Activated CD4-positive, alpha-beta T cell treated with anti-CD3 and anti-CD28 coated beads for 36 hours (primary cell): ENCODE measurements at regions not wholly inside any gene's neighbourhood (a gene's known extent, or its start where the extent isn't known, plus 50 kb on each side); places are given as distances from the start of the nearest gene placed in this dataset.

Experiments
- ATAC-seq: fragments of 200-7000 bp; cut with Tn5 transposase; one replicate; pipeline ENCODE4 v1.10.0; 2021; ENCODE audit warnings: mild to moderate bottlenecking, moderate library complexity
- CTCF ChIA-PET: fragments of 350-600 bp; sonication (Branson Sonifier 250); formaldehyde crosslinking; loops from one replicate; lab custom pipeline; 2021; ENCODE audit warnings: antibody characterized with exemption; lab: Charles Lee
- POLR2A ChIA-PET: fragments of 350-600 bp; sonication (Branson Sonifier 250); formaldehyde crosslinking; loops from one replicate; lab custom pipeline; 2021; ENCODE audit warnings: antibody characterized with exemption, inconsistent platforms; lab: Charles Lee
- DNase-seq: peaks from one replicate; pipeline ENCODE4 v3.0.0-alpha.2; 2020
- H3K27ac Mint-ChIP-seq: one replicate; pipeline ENCODE4 v1.8.0; 2021; ENCODE audit warnings: mixed read lengths
- H3K27me3 Mint-ChIP-seq: one replicate; pipeline ENCODE4 v1.8.0; 2021; ENCODE audit warnings: mixed read lengths
- H3K36me3 Mint-ChIP-seq: one replicate; pipeline ENCODE4 v1.8.0; 2021; ENCODE audit warnings: low read depth, mixed read lengths
- H3K4me1 Mint-ChIP-seq: one replicate; pipeline ENCODE4 v1.8.0; 2021; ENCODE audit warnings: mixed read lengths
- H3K4me3 Mint-ChIP-seq: one replicate; pipeline ENCODE4 v1.8.0; 2021; ENCODE audit warnings: mild to moderate bottlenecking, moderate library complexity, mixed read lengths
- H3K9me3 Mint-ChIP-seq: one replicate; pipeline ENCODE4 v1.8.0; 2021; ENCODE audit warnings: low read depth, mixed read lengths
- intact Hi-C, 2 experiments: fragments of 100-400 bp; cut with DNase I in 1 of 2; cut with micrococcal nuclease in 1 of 2; formaldehyde crosslinking; loops; one replicate each; pipeline versions ENCODE4 v1.14.2 to v1.15.1; 2022 to 2024; cut with DNase I, micrococcal nuclease

DNA sequence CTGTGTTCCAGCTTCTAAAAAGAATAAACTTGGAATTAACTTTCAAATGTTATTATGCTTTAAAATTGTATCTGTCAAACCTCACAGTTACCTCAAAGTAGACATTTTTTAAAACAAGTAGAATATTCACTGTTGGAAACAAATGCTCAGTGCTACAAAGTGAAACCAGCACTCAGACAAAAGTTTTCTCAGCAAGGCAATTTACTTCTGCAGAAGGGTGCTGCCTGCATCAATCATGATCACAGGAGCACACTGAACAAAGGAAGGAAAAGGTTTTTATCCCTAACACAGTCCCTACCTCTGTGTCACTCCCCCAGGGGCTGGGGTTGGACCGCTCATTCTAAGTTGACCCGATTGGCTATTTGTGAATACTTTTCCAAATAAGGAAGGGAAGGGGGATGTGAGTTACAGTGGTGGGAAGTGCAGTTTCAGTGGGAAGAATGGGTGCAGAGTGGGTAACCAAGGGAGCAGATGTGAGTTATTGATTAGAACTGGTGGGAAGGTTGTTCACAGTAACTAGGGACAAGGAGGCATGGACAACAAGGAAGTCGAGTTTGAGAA is 63.0 kb upstream of the CDK20 start:
- Mint-ChIP-seq H3K27ac (no peak overlapping the region), H3K36me3 (peaks cover 6% of the 10 kb centered on the region), H3K4me3 (no peak overlapping the region), H3K4me1 (no peaks in the 10 kb centered on the region), H3K9me3 (peaks cover 17% of the 10 kb centered on the region), H3K27me3 (peaks cover 5% of the 10 kb centered on the region)
- ATAC-seq: no peak
- CTCF ChIA-PET: interaction anchor here (0.7 kb wide), 1 partner anchor 84 kb away, joined by 3 read pairs; no protein-coding TSS in a partner anchor
- intact Hi-C loops: no loop called here
- POLR2A ChIA-PET: no interaction called here
- DNase-seq: no peak

DNA sequence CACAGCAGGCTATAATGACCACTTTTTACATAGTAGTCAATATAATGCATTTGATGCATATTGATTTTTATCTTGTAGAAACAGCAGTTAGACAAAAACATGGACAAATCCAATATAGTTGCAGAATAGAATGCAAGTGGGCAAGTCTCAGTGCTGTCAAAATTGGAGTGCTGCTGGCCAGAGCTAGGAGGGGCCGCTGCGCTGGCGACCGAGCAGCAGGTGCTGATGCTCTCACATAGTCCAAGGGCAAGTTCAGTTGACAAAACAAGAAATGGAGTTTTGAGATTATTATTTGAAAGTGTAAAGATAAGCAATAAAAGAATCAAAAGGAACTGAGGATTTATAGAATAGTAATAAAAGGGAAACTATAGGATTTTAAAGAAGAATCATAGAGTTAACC is 60.6 kb upstream of the CDK20 start:
- intact Hi-C loops: no loop called here
- peaks cover 6% of the 10 kb centered on the region for H3K36me3 Mint-ChIP-seq
- ChIA-PET POLR2A (no interaction called here), CTCF (no interaction called here)
- H3K4me3 Mint-ChIP-seq: no peak overlapping the region
- H3K4me1 Mint-ChIP-seq: no peaks in the 10 kb centered on the region
- no peak overlapping the region for H3K27ac Mint-ChIP-seq
- H3K27me3 Mint-ChIP-seq: peaks cover 5% of the 10 kb centered on the region
- peaks cover 17% of the 10 kb centered on the region for H3K9me3 Mint-ChIP-seq
- ATAC-seq: no peak
- no peak for DNase-seq

DNA sequence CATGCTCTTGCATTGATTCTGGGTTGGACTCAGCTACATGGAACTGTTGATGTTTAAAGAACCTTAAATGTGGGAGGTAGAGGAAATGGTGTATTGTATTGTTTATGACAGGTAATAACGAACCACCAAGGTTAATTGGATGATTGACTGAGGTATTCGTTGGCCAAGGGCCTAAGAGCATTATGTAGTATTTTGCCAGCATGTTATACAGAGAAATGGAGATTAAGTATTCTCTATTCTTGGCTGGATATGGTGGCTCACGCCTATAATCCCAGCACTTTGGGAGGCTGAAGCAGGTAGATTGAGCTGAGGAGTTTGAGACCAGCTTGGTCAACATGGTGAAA is 59.0 kb upstream of the CDK20 start:
- no peak for DNase-seq
- peaks cover 17% of the 10 kb centered on the region for H3K9me3 Mint-ChIP-seq
- no peak overlapping the region for H3K4me3 Mint-ChIP-seq
- peaks cover 9% of the 10 kb centered on the region for H3K27me3 Mint-ChIP-seq
- no peak for ATAC-seq
- no peaks in the 10 kb centered on the region for H3K4me1 Mint-ChIP-seq
- POLR2A ChIA-PET: no interaction called here
- no peak overlapping the region for H3K27ac Mint-ChIP-seq
- CTCF ChIA-PET: interaction anchor here (1.4 kb wide), 1 partner anchor 36 kb away, joined by 3 read pairs; no protein-coding TSS in a partner anchor
- intact Hi-C loops: no loop called here
- H3K36me3 Mint-ChIP-seq: peaks cover 6% of the 10 kb centered on the region

- intact Hi-C loops: no loop called here
- no peak overlapping the region for H3K27ac Mint-ChIP-seq
- H3K36me3 Mint-ChIP-seq: no peaks in the 10 kb centered on the region
- no peaks in the 10 kb centered on the region for H3K9me3 Mint-ChIP-seq
- no peaks in the 10 kb centered on the region for H3K4me1 Mint-ChIP-seq
- CTCF ChIA-PET: no interaction called here
- H3K4me3 Mint-ChIP-seq: no peak overlapping the region
- DNase-seq (no peak), ATAC-seq (no peak)
- POLR2A ChIA-PET: no interaction called here
- H3K27me3 Mint-ChIP-seq: peaks cover 8% of the 10 kb centered on the region
Observed at GRCh38 chr9:88028338-88028737, 54.0 kb upstream of the CDK20 start.

DNA sequence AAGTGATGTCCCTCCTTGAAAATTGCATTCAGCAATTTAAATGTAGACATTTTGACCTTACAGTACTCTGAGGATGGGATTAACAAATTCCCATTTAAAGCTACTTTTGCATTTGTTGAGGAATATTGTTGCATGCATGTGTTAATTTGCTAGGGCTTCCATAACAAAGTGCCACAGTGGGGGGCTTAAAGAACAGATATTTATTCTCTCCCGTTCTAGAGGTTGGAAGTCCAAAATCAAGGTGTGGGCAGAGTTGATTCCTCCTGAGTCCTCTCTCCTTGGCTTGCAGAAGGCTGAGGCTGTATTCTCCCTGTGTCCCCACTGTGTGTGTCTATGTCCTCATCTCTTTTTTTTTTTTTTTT is 51.8 kb upstream of the CDK20 start:
- ChIA-PET POLR2A (no interaction called here), CTCF (no interaction called here)
- no peak overlapping the region for H3K4me3 Mint-ChIP-seq
- H3K27me3 Mint-ChIP-seq: peaks cover 4% of the 10 kb centered on the region
- H3K4me1 Mint-ChIP-seq: no peaks in the 10 kb centered on the region
- ATAC-seq (no peak), DNase-seq (no peak)
- intact Hi-C loops: no loop called here
- H3K9me3 Mint-ChIP-seq: no peaks in the 10 kb centered on the region
- no peaks in the 10 kb centered on the region for H3K36me3 Mint-ChIP-seq
- no peak overlapping the region for H3K27ac Mint-ChIP-seq

DNA sequence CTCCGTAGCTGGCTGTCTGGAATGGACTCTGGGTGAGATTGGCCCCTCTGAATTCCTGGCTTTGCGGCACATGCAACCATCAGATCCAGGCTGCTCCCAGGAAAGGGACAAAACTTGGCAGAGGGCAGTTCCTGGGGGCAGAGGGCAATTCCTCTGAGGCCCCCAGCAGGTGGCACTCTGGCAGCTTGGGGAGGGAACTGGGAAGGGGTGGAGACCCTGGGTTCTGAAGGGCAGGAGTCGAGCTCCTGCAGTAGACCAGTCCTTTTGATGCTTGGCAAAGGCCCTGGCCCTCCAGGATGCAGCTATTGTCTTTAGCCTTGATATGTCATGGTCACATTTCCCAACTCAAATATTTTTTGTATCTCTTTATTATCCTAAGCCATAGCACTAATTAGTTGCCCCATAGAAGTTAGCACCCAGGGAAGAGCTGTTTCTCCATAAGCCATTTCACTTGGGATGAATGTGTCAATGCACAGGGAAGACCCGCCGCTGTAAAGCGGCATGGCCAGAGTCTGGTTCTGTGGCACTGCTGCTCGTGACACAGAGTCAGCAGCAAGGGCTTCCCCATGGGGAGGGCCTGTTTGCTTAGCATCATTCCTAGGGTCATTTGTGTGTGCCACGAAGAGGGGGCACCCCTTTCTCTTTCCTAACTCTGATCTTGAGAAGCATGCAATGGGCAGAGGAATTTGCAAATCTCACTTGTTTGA is 51.2 kb upstream of the CDK20 start:
- ATAC-seq: no peak
- ChIA-PET POLR2A (no interaction called here), CTCF (no interaction called here)
- no peaks in the 10 kb centered on the region for H3K9me3 Mint-ChIP-seq
- DNase-seq: no peak
- H3K36me3 Mint-ChIP-seq: no peaks in the 10 kb centered on the region
- H3K4me3 Mint-ChIP-seq: no peak overlapping the region
- intact Hi-C loops: no loop called here
- no peaks in the 10 kb centered on the region for H3K4me1 Mint-ChIP-seq
- peaks cover 4% of the 10 kb centered on the region for H3K27me3 Mint-ChIP-seq
- no peak overlapping the region for H3K27ac Mint-ChIP-seq

DNA sequence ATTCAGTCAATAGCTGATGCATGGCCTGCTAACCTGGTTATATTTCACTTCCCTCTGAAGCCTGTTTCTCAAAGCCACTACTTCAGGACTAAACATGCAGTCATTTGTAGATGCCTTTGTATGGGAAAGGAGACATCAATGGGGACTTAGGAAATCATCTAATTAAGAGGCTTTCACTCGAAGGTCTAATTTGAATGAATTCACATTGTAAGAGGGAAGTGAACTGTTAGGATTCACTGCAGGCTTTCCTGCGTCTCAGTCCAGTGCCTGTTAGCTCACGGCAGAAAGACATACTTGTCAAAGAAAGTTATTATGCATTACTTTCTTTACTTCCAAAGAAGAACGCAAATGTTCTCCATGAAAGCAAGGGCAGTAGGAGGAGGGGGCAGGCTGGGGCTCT is 50.6 kb upstream of the CDK20 start:
- H3K4me1 Mint-ChIP-seq: no peaks in the 10 kb centered on the region
- intact Hi-C loops: no loop called here
- no peaks in the 10 kb centered on the region for H3K36me3 Mint-ChIP-seq
- POLR2A ChIA-PET: no interaction called here
- no peak for DNase-seq
- CTCF ChIA-PET: no interaction called here
- H3K9me3 Mint-ChIP-seq: no peaks in the 10 kb centered on the region
- no peak for ATAC-seq
- H3K27ac Mint-ChIP-seq: no peak overlapping the region
- H3K27me3 Mint-ChIP-seq: peaks cover 4% of the 10 kb centered on the region
- no peak overlapping the region for H3K4me3 Mint-ChIP-seq
